ENCODE measurements at regions not wholly inside any gene's neighbourhood (a gene's known extent, or its start where the extent isn't known, plus 50 kb on each side); places are given as distances from the start of the nearest gene placed in this dataset.
"Not testable (repeated sequence)": the region's sequence is repeated elsewhere in the genome, so short reads cannot be mapped to it uniquely, and the experiment has no call there.

DNA sequence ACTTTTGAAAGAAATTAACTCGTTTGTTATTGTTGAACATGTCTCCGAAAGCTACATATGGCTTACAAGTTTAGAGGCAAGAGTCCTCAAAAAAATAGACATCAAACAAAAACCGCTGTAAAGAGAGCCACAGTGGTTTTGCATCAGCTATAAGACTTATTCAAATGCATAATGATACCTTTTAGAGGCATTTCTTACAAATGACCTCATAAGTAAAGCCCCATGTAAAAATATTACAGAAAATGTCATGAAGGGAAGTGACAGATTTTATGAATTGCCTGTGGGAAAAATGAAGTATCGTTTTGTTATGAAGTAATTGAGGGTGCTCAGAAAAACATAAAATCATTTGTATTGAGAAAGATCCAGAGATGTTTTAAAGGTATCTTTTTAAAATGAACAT, 598.0 kb downstream of the NXPH1 start:
- H3K4me1 ChIP-seq (ENCODE audit: low read length), result peaks cover 22% of the 10 kb centered on the region
- H3K4me2 ChIP-seq (ENCODE audit: low read depth, low read length), result no peak overlapping the region
- no peaks in the 10 kb centered on the region for H3K9me2 ChIP-seq (replicated peaks; ENCODE audit: insufficient read depth, low read length)
- TF ChIP-seq EZH2phosphoT487 (IDR thresholded peaks at IDR 0.05; ENCODE audit: low read length), result no peak
- TF ChIP-seq, protein P1, sequence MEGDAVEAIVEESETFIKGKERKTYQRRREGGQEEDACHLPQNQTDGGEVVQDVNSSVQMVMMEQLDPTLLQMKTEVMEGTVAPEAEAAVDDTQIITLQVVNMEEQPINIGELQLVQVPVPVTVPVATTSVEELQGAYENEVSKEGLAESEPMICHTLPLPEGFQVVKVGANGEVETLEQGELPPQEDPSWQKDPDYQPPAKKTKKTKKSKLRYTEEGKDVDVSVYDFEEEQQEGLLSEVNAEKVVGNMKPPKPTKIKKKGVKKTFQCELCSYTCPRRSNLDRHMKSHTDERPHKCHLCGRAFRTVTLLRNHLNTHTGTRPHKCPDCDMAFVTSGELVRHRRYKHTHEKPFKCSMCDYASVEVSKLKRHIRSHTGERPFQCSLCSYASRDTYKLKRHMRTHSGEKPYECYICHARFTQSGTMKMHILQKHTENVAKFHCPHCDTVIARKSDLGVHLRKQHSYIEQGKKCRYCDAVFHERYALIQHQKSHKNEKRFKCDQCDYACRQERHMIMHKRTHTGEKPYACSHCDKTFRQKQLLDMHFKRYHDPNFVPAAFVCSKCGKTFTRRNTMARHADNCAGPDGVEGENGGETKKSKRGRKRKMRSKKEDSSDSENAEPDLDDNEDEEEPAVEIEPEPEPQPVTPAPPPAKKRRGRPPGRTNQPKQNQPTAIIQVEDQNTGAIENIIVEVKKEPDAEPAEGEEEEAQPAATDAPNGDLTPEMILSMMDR (IDR thresholded peaks at IDR 0.05; ENCODE audit: low read length), result no peak
- no peak for TF ChIP-seq EZH2 (optimal IDR thresholded peaks at IDR 0.05; ENCODE audit: low read depth, low read length)
- no peaks in the 10 kb centered on the region for H3K36me3 ChIP-seq (replicated peaks; ENCODE audit: insufficient read depth, low read length)
- H3K27me3 ChIP-seq (replicated peaks; ENCODE audit: insufficient read depth, low read length), result no peaks in the 10 kb centered on the region
- no peak overlapping the region for H3K27ac ChIP-seq (ENCODE audit: low read length)
- no peak overlapping the region for H2AFZ ChIP-seq (ENCODE audit: low read length)
- no peak overlapping the region for H3K9ac ChIP-seq (ENCODE audit: low read length)
- no peaks in the 10 kb centered on the region for H3K79me2 ChIP-seq (ENCODE audit: low read length)
- no peaks in the 10 kb centered on the region for H4K20me1 ChIP-seq (ENCODE audit: insufficient read depth, low read length)
- no peak overlapping the region for H3K4me3 ChIP-seq (ENCODE audit: low read length)
- no peaks in the 10 kb centered on the region for H3K9me3 ChIP-seq (replicated peaks; ENCODE audit: insufficient read depth, low read length)
- no peak for DNase-seq
- H3F3A ChIP-seq (ENCODE audit: insufficient read depth, low read length), result no peaks in the 10 kb centered on the region

DNA sequence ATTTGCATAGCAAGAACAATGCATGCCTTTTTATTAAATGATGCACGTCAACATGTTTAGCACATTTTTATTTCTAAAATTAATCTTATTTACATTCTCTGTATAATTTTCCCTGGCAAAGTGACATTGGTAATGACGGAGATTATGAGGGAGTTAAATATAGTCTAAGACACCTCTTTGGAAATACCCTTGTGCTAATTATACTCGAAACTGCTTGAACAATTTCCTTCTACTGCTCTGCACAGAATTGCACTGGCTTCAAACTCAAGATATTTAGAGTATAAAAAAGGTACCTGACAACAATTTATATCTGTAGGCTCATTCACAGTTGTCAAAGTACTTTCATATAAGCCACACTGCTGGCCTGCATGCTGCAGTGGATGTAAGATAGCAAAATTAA, 602.7 kb downstream of the NXPH1 start:
- H3K27ac ChIP-seq (ENCODE audit: low read length), result peak overlapping the region; percentile 52; the same call in 1 of the 2 replicates
- no peaks in the 10 kb centered on the region for H4K20me1 ChIP-seq (ENCODE audit: insufficient read depth, low read length)
- no peaks in the 10 kb centered on the region for H3K36me3 ChIP-seq (replicated peaks; ENCODE audit: insufficient read depth, low read length)
- H3K27me3 ChIP-seq (replicated peaks; ENCODE audit: insufficient read depth, low read length), result no peaks in the 10 kb centered on the region
- H2AFZ ChIP-seq (ENCODE audit: low read length), result no peak overlapping the region
- TF ChIP-seq, protein P1 (IDR thresholded peaks at IDR 0.05; ENCODE audit: low read length), result no peak
- TF ChIP-seq EZH2phosphoT487 (IDR thresholded peaks at IDR 0.05; ENCODE audit: low read length) (no peak), EZH2 (optimal IDR thresholded peaks at IDR 0.05; ENCODE audit: low read depth, low read length) (no peak)
- no peaks in the 10 kb centered on the region for H3K9me3 ChIP-seq (replicated peaks; ENCODE audit: insufficient read depth, low read length)
- no peaks in the 10 kb centered on the region for H3K79me2 ChIP-seq (ENCODE audit: low read length)
- no peak overlapping the region for H3K9ac ChIP-seq (ENCODE audit: low read length)
- peak overlapping the region; percentile 12; the same call in 1 of the 2 replicates for H3K4me2 ChIP-seq (ENCODE audit: low read depth, low read length)
- DNase-seq, result peak; percentile 48
- H3K4me1 ChIP-seq (ENCODE audit: low read length), result peaks cover 15% of the 10 kb centered on the region
- no peaks in the 10 kb centered on the region for H3K9me2 ChIP-seq (replicated peaks; ENCODE audit: insufficient read depth, low read length)
- H3F3A ChIP-seq (ENCODE audit: insufficient read depth, low read length), result no peaks in the 10 kb centered on the region
- no peak overlapping the region for H3K4me3 ChIP-seq (ENCODE audit: low read length)

GRCh38 chr7:9071160-9071762, 637.9 kb downstream of the NXPH1 start:
- no peaks in the 10 kb centered on the region for H3F3A ChIP-seq (ENCODE audit: insufficient read depth, low read length)
- H2AFZ ChIP-seq (ENCODE audit: low read length), result no peak overlapping the region
- no peak overlapping the region for H3K4me3 ChIP-seq (ENCODE audit: low read length)
- no peak overlapping the region for H3K4me2 ChIP-seq (ENCODE audit: low read depth, low read length)
- H3K27me3 ChIP-seq (replicated peaks; ENCODE audit: insufficient read depth, low read length), result no peaks in the 10 kb centered on the region
- no peaks in the 10 kb centered on the region for H3K4me1 ChIP-seq (ENCODE audit: low read length)
- H4K20me1 ChIP-seq (ENCODE audit: insufficient read depth, low read length), result no peaks in the 10 kb centered on the region
- no peaks in the 10 kb centered on the region for H3K36me3 ChIP-seq (replicated peaks; ENCODE audit: insufficient read depth, low read length)
- no peak overlapping the region for H3K27ac ChIP-seq (ENCODE audit: low read length)
- TF ChIP-seq EZH2 (optimal IDR thresholded peaks at IDR 0.05; ENCODE audit: low read depth, low read length) (no peak), EZH2phosphoT487 (IDR thresholded peaks at IDR 0.05; ENCODE audit: low read length) (no peak)
- TF ChIP-seq, protein P1 (IDR thresholded peaks at IDR 0.05; ENCODE audit: low read length), result no peak
- H3K79me2 ChIP-seq (ENCODE audit: low read length), result no peaks in the 10 kb centered on the region
- no peaks in the 10 kb centered on the region for H3K9me2 ChIP-seq (replicated peaks; ENCODE audit: insufficient read depth, low read length)
- H3K9me3 ChIP-seq (replicated peaks; ENCODE audit: insufficient read depth, low read length), result no peaks in the 10 kb centered on the region
- no peak for DNase-seq
- no peak overlapping the region for H3K9ac ChIP-seq (ENCODE audit: low read length)

GRCh38 chr7:9075774-9076173, 642.4 kb downstream of the NXPH1 start:
- not testable (repeated sequence) for H3K9ac ChIP-seq (ENCODE audit: low read length); H3K79me2 ChIP-seq (ENCODE audit: low read length); H3K9me3 ChIP-seq (replicated peaks; ENCODE audit: insufficient read depth, low read length); DNase-seq; H3K27me3 ChIP-seq (replicated peaks; ENCODE audit: insufficient read depth, low read length); H3K4me2 ChIP-seq (ENCODE audit: low read depth, low read length); H3K4me3 ChIP-seq (ENCODE audit: low read length); H4K20me1 ChIP-seq (ENCODE audit: insufficient read depth, low read length); H3K9me2 ChIP-seq (replicated peaks; ENCODE audit: insufficient read depth, low read length); H3K4me1 ChIP-seq (ENCODE audit: low read length); H3K27ac ChIP-seq (ENCODE audit: low read length); H2AFZ ChIP-seq (ENCODE audit: low read length); H3F3A ChIP-seq (ENCODE audit: insufficient read depth, low read length); H3K36me3 ChIP-seq (replicated peaks; ENCODE audit: insufficient read depth, low read length)

All from MM.1S (cell line).